B cell (primary cell): ENCODE measurements at regions not wholly inside any gene's neighbourhood (a gene's known extent, or its start where the extent isn't known, plus 50 kb on each side); places are given as distances from the start of the nearest gene placed in this dataset.

Experiments used
- ATAC-seq: fragments of 200-7000 bp; cut with Tn5 transposase; one replicate; pipeline ENCODE4 v1.10.0; 2021; ENCODE audit warnings: low read depth, mild to moderate bottlenecking, moderate number of reproducible peaks, moderate library complexity
- CTCF ChIA-PET: fragments of 350-600 bp; sonication (Branson Sonifier 250); formaldehyde crosslinking; loops from one replicate; lab custom pipeline; 2021; ENCODE audit warnings: antibody characterized with exemption, inconsistent platforms; lab: Charles Lee
- POLR2A ChIA-PET: fragments of 350-600 bp; sonication (Branson Sonifier 250); formaldehyde crosslinking; loops from one replicate; lab custom pipeline; 2021; ENCODE audit warnings: antibody characterized with exemption; lab: Charles Lee
- DNase-seq: peaks from one replicate; pipeline ENCODE4 v3.0.0; 2013
- H2AFZ ChIP-seq: 2 replicates; pipeline ENCODE4 v1.6.1; 2012; ENCODE audit warnings: mild to moderate bottlenecking, low read depth, low read length; ENCODE audit not compliant: insufficient read depth, poor library complexity, severe bottlenecking
- H3K27ac ChIP-seq, 2 donors: 1 replicate in 1 of 2; 2 replicates in 1 of 2; pipeline ENCODE4 v1.5.1; 2012 to 2013; ENCODE audit warnings: low read length in 2 of 2, mild to moderate bottlenecking in 2 of 2, moderate library complexity in 1 of 2
- H3K27me3 ChIP-seq, 4 experiments: fragments of 200-600 bp in 1 of 4; sonication (generic) in 1 of 4; replicated peaks in 1 of 4; 1 replicate in 2 of 4; 2 replicates in 2 of 4; pipeline versions ENCODE4 v1.6.1 to v1.7.0; 2013 to 2016; ENCODE audit warnings: low read length in 3 of 4, mild to moderate bottlenecking in 2 of 4, mixed read lengths in 1 of 4, moderate library complexity in 1 of 4; ENCODE audit not compliant: insufficient read depth in 4 of 4, control insufficient read depth in 3 of 4; ENCODE audit errors: control extremely low read depth in 1 of 4
- H3K36me3 ChIP-seq, 2 experiments: replicated peaks in 1 of 2; 1 replicate in 1 of 2; 2 replicates in 1 of 2; pipeline versions ENCODE4 v1.6.1 to v1.7.1; 2013; ENCODE audit warnings: low read length in 1 of 2; ENCODE audit not compliant: insufficient read depth in 2 of 2, control insufficient read depth in 1 of 2; ENCODE audit errors: control extremely low read depth in 1 of 2, extremely low read depth in 1 of 2
- H3K4me1 ChIP-seq, 2 donors: fragments of 200-600 bp in 1 of 2; sonication (generic) in 1 of 2; 1 replicate in 1 of 2; 2 replicates in 1 of 2; pipeline versions ENCODE4 v1.5.1 to v1.6.1; 2013 to 2017; ENCODE audit warnings: low read length in 2 of 2; ENCODE audit not compliant: control insufficient read depth in 2 of 2, insufficient read depth in 2 of 2
- H3K4me2 ChIP-seq: replicated peaks from 2 replicates; pipeline ENCODE3; 2012; ENCODE audit warnings: mild to moderate bottlenecking, low read depth, low read length; ENCODE audit not compliant: poor library complexity, severe bottlenecking
- H3K4me3 ChIP-seq, 5 experiments: fragments of 200-600 bp in 1 of 5; sonication (generic) in 1 of 5; 1 replicate in 3 of 5; 2 replicates in 2 of 5; pipeline versions ENCODE4 v1.5.1 to v1.7.0; 2011 to 2016; ENCODE audit warnings: low read length in 4 of 5, mild to moderate bottlenecking in 4 of 5, low read depth in 2 of 5, control low read depth in 1 of 5, moderate library complexity in 1 of 5; ENCODE audit not compliant: insufficient read depth in 1 of 5; ENCODE audit errors: control extremely low read depth in 1 of 5, extremely low read depth in 1 of 5
- H3K79me2 ChIP-seq: fragments of 200-600 bp; sonication (generic); one replicate; pipeline ENCODE4 v1.6.0; 2016; ENCODE audit warnings: low read length; ENCODE audit not compliant: control insufficient read depth, insufficient read depth
- H3K9ac ChIP-seq: fragments of 200-600 bp; sonication (generic); 2 replicates; pipeline ENCODE4 v1.6.1; 2017; ENCODE audit warnings: mild to moderate bottlenecking, low read length, moderate library complexity
- H3K9me3 ChIP-seq, 3 donors: one replicate each; pipeline versions ENCODE4 v1.6.1 to v1.7.1; 2013; ENCODE audit warnings: low read length in 2 of 3; ENCODE audit not compliant: control insufficient read depth in 2 of 3, insufficient read depth in 1 of 3; ENCODE audit errors: control extremely low read depth in 1 of 3
- H4K20me1 ChIP-seq: 2 replicates; pipeline ENCODE4 v1.6.0; 2012; ENCODE audit warnings: mild to moderate bottlenecking, low read length; ENCODE audit not compliant: insufficient read depth, control insufficient read depth, poor library complexity, severe bottlenecking
- H3K27ac Mint-ChIP-seq: one replicate; pipeline ENCODE4 v1.8.0; 2021; ENCODE audit warnings: mixed read lengths
- H3K27me3 Mint-ChIP-seq: one replicate; pipeline ENCODE4 v1.8.0; 2021; ENCODE audit warnings: mixed read lengths
- H3K4me1 Mint-ChIP-seq: one replicate; pipeline ENCODE4 v1.8.0; 2021; ENCODE audit warnings: mixed read lengths
- H3K4me3 Mint-ChIP-seq: one replicate; pipeline ENCODE4 v1.8.0; 2021; ENCODE audit warnings: mixed read lengths
- H3K9me3 Mint-ChIP-seq: one replicate; pipeline ENCODE4 v1.8.0; 2022; ENCODE audit warnings: mixed read lengths; ENCODE audit not compliant: insufficient read depth
- CTCF ChIP-seq: fragments of 200-600 bp; IDR thresholded peaks from one replicate; pipeline ENCODE4 v1.8.0; 2022; ENCODE audit warnings: antibody characterized with exemption, mild to moderate bottlenecking
- EZH2 ChIP-seq: IDR thresholded peaks from 2 replicates; pipeline ENCODE4 v1.6.1; 2012; ENCODE audit warnings: borderline replicate concordance, low read depth, mild to moderate bottlenecking, moderate library complexity, low read length; ENCODE audit not compliant: insufficient read depth, poor library complexity, severe bottlenecking
- WGBS: methylation state at CpG from one replicate; pipeline ENCODE4 v1.1.5; 2013; ENCODE audit warnings: missing lambda C conversion rate; ENCODE audit not compliant: insufficient coverage; 5-methylcytosine and 5-hydroxymethylcytosine counted together
- intact Hi-C: fragments of 100-400 bp; cut with micrococcal nuclease; formaldehyde crosslinking; loops from one replicate; pipeline ENCODE4 v1.10.0; 2022

GRCh38 chr19:57037556-57037955 is 82.2 kb upstream of the USP29 start:
- no peak overlapping the region for H2AFZ ChIP-seq
- H3K27me3 ChIP-seq: no peaks in the 10 kb centered on the region
- no peak overlapping the region for H3K9ac ChIP-seq
- Mint-ChIP-seq H3K27me3 (no peaks in the 10 kb centered on the region), H3K4me3 (no peak overlapping the region), H3K4me1 (no peaks in the 10 kb centered on the region), H3K27ac (no peak overlapping the region), H3K9me3 (peaks cover 15% of the 10 kb centered on the region)
- H4K20me1 ChIP-seq: no peaks in the 10 kb centered on the region
- H3K4me2 ChIP-seq: no peak overlapping the region
- no peak overlapping the region for H3K27ac ChIP-seq
- H3K4me1 ChIP-seq: no peaks in the 10 kb centered on the region
- CTCF ChIA-PET: no interaction called here
- intact Hi-C loops: no loop called here
- no CpG with 5 or more reads among the region's 4 CpGs for WGBS
- POLR2A ChIA-PET: no interaction called here
- H3K36me3 ChIP-seq: no peaks in the 10 kb centered on the region
- DNase-seq (no peak), ATAC-seq (no peak)
- H3K9me3 ChIP-seq: peaks cover 0 to 37% (median 4%) of the 10 kb centered on the region in 3 donors
- no peak overlapping the region for H3K4me3 ChIP-seq
- no peak for TF ChIP-seq CTCF
- H3K79me2 ChIP-seq: no peaks in the 10 kb centered on the region

GRCh38 chr19:57047743-57048142 is 72.0 kb upstream of the USP29 start:
- ChIA-PET CTCF (no interaction called here), POLR2A (no interaction called here)
- no peak overlapping the region for H2AFZ ChIP-seq
- no peaks in the 10 kb centered on the region for H3K27me3 Mint-ChIP-seq
- H3K9me3 ChIP-seq: peaks cover 0 to 23% (median 0%) of the 10 kb centered on the region in 3 donors
- no peaks in the 10 kb centered on the region for H3K36me3 ChIP-seq
- H3K27me3 ChIP-seq: no peaks in the 10 kb centered on the region
- H3K4me1 ChIP-seq: no peaks in the 10 kb centered on the region
- H3K27ac Mint-ChIP-seq: no peak overlapping the region
- intact Hi-C loops: no loop called here
- ATAC-seq (no peak), DNase-seq (no peak)
- no peak overlapping the region for H3K9ac ChIP-seq
- no peak overlapping the region for H3K4me2 ChIP-seq
- H3K4me3 Mint-ChIP-seq: no peak overlapping the region
- no peaks in the 10 kb centered on the region for H3K79me2 ChIP-seq
- no peaks in the 10 kb centered on the region for H4K20me1 ChIP-seq
- TF ChIP-seq CTCF (no peak), EZH2 (no peak)
- no peak overlapping the region for H3K4me3 ChIP-seq
- no peak overlapping the region for H3K27ac ChIP-seq
- 57% methylated on average over 2 of the region's 3 CpGs for WGBS
- H3K9me3 Mint-ChIP-seq: peaks cover 16% of the 10 kb centered on the region
- H3K4me1 Mint-ChIP-seq: no peaks in the 10 kb centered on the region
